ENCODE measurements at regions not wholly inside any gene's neighbourhood (a gene's known extent, or its start where the extent isn't known, plus 50 kb on each side); places are given as distances from the start of the nearest gene placed in this dataset.

- DNase-seq (no peak), ATAC-seq (ENCODE audit: poor library complexity) (no peak)
- intact Hi-C loops (cut with DNase I): no loop called here
Measured at GRCh38 chr6:20309186-20309585, 92.5 kb upstream of the E2F3 start.

GRCh38 chr6:20310185-20310584 lies 91.5 kb upstream of the E2F3 start:
- DNase-seq (no peak), ATAC-seq (ENCODE audit: poor library complexity) (no peak)

GRCh38 chr6:20312606-20313005 lies 89.1 kb upstream of the E2F3 start:
- DNase-seq (no peak), ATAC-seq (ENCODE audit: poor library complexity) (no peak)
- intact Hi-C loops (cut with DNase I): no loop called here

More at GRCh38 chr6:20310185-20310584, 91.5 kb upstream of the E2F3 start:
- intact Hi-C loops (cut with DNase I): no loop called here

GRCh38 chr6:20313051-20313450 lies 88.6 kb upstream of the E2F3 start:
- intact Hi-C loops (cut with DNase I): no loop called here
- ATAC-seq (ENCODE audit: poor library complexity): no peak
- no peak for DNase-seq

- ATAC-seq (ENCODE audit: poor library complexity): no peak
- intact Hi-C loops (cut with DNase I): no loop called here
Measured at GRCh38 chr6:20313960-20314530, 87.6 kb upstream of the E2F3 start.

GRCh38 chr6:20314866-20315845 lies 86.5 kb upstream of the E2F3 start:
- DNase-seq (no peak), ATAC-seq (ENCODE audit: poor library complexity) (no peak)
- intact Hi-C loops (cut with DNase I): no loop called here

More at GRCh38 chr6:20313960-20314530, 87.6 kb upstream of the E2F3 start:
- DNase-seq: no peak

- intact Hi-C loops (cut with DNase I): no loop called here
- ATAC-seq (ENCODE audit: poor library complexity): no peak
- no peak for DNase-seq
Measured at GRCh38 chr6:20317430-20317829, 84.2 kb upstream of the E2F3 start.

GRCh38 chr6:20318851-20319387 lies 82.8 kb upstream of the E2F3 start:
- ATAC-seq (ENCODE audit: poor library complexity) (no peak), DNase-seq (no peak)
- intact Hi-C loops (cut with DNase I): no loop called here

- peak; percentile 62 for DNase-seq
- peak; percentile 82 for ATAC-seq (ENCODE audit: poor library complexity)
- intact Hi-C loops (cut with DNase I): no loop called here
Measured at GRCh38 chr6:20319520-20320357, 81.9 kb upstream of the E2F3 start.

GRCh38 chr6:20325641-20326421 lies 75.8 kb upstream of the E2F3 start:
- intact Hi-C loops (cut with DNase I): no loop called here
- no peak for DNase-seq
- no peak for ATAC-seq (ENCODE audit: poor library complexity)

- intact Hi-C loops (cut with DNase I): no loop called here
- DNase-seq (no peak), ATAC-seq (ENCODE audit: poor library complexity) (no peak)
Measured at GRCh38 chr6:20326422-20326728, 75.3 kb upstream of the E2F3 start.

- intact Hi-C loops (cut with DNase I): no loop called here
- ATAC-seq (ENCODE audit: poor library complexity) (no peak), DNase-seq (no peak)
Measured at GRCh38 chr6:20327141-20327540, 74.5 kb upstream of the E2F3 start.

GRCh38 chr6:20328266-20328923 lies 73.3 kb upstream of the E2F3 start:
- DNase-seq (no peak), ATAC-seq (ENCODE audit: poor library complexity) (no peak)
- intact Hi-C loops (cut with DNase I): no loop called here

- DNase-seq (no peak), ATAC-seq (ENCODE audit: poor library complexity) (no peak)
- intact Hi-C loops (cut with DNase I): no loop called here
Measured at GRCh38 chr6:20328924-20329300, 72.8 kb upstream of the E2F3 start.

GRCh38 chr6:20331042-20331441 lies 70.6 kb upstream of the E2F3 start:
- ATAC-seq (ENCODE audit: poor library complexity): no peak
- DNase-seq: no peak
- intact Hi-C loops (cut with DNase I): no loop called here

- peak; percentile 42 for ATAC-seq (ENCODE audit: poor library complexity)
- intact Hi-C loops (cut with DNase I): no loop called here
- no peak for DNase-seq
Measured at GRCh38 chr6:20331625-20332024, 70.1 kb upstream of the E2F3 start.

- intact Hi-C loops (cut with DNase I): no loop called here
- no peak for DNase-seq
- peak; percentile 45 for ATAC-seq (ENCODE audit: poor library complexity)
Measured at GRCh38 chr6:20332441-20333006, 69.2 kb upstream of the E2F3 start.

Measured in Right ventricle myocardium superior (tissue), 1 donor.